Skeletal muscle satellite cell (primary cell): ENCODE measurements at regions not wholly inside any gene's neighbourhood (a gene's known extent, or its start where the extent isn't known, plus 50 kb on each side); places are given as distances from the start of the nearest gene placed in this dataset.

Experiments
- H3K27me3 ChIP-seq: 2 replicates; pipeline ENCODE4 v1.7.0; 2013; ENCODE audit warnings: low read length; ENCODE audit not compliant: control insufficient read depth, insufficient read depth
- H3K36me3 ChIP-seq: 2 replicates; pipeline ENCODE4 v1.7.0; 2013; ENCODE audit warnings: mild to moderate bottlenecking, control low read depth, low read length; ENCODE audit not compliant: insufficient read depth
- H3K4me1 ChIP-seq: 2 replicates; pipeline ENCODE4 v1.7.0; 2013; ENCODE audit warnings: low read length; ENCODE audit not compliant: control insufficient read depth, insufficient read depth
- H3K4me2 ChIP-seq: 2 replicates; pipeline ENCODE4 v1.7.0; 2013; ENCODE audit warnings: mild to moderate bottlenecking, low read length
- H3K4me3 ChIP-seq: 2 replicates; pipeline ENCODE4 v1.7.0; 2013; ENCODE audit warnings: low read length
- H3K9ac ChIP-seq: 2 replicates; pipeline ENCODE4 v1.7.0; 2013; ENCODE audit warnings: mild to moderate bottlenecking, low read depth, low read length, moderate library complexity
- H3K9me3 ChIP-seq: replicated peaks from 2 replicates; pipeline ENCODE4 v1.7.0; 2013; ENCODE audit warnings: mild to moderate bottlenecking, control low read depth, low read length

DNA sequence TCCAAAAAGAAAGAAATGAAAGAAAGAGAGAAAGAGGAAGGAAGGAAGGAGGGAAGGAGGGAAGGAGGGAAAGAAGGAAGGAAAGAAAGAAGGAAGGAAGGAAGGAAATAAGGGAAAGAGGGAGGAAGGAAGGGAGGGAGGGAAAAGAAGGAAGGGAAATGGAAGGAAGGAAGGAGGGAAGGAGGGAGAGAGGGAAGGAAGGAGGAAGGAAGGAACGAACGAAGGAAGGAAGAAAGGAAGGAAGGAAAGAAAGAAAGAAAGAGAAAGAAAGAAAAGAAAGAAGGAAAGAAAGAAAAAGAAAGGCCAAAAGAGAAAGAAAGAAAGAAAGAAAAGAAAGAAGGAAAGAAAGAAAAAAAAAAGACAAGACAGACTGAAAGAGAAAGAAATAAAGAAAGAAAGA is 263.9 kb upstream of the ATP10B start:
- Histone ChIP-seq H3K9me3 (peaks cover 3% of the 10 kb centered on the region), H3K4me1 (no peaks in the 10 kb centered on the region), H3K4me2 (no peak overlapping the region), H3K9ac (no peak overlapping the region), H3K36me3 (no peaks in the 10 kb centered on the region), H3K4me3 (no peak overlapping the region), H3K27me3 (no peaks in the 10 kb centered on the region)

DNA sequence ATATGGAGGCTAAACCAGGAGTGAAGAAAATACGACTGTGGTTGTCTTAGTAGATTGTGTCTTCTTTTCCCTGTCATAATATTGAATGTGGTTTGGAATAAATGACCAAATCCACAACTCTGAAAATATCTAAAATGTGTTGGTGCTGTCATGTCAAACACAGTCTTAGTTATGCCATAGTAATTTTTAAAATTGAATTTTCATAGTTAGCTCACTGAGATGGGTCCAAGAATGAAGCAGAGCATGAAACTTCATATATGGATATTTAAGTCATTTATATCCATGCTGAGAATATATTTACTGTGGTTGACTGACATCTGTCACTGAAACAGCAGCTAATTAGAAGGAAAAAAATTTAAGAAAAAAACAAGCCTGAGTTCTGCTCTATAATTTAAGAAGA is 260.4 kb upstream of the ATP10B start:
- no peak overlapping the region for H3K4me2 ChIP-seq
- H3K27me3 ChIP-seq = no peaks in the 10 kb centered on the region
- no peak overlapping the region for H3K9ac ChIP-seq
- H3K4me1 ChIP-seq = peaks cover 4% of the 10 kb centered on the region
- H3K36me3 ChIP-seq = no peaks in the 10 kb centered on the region
- H3K9me3 ChIP-seq = peaks cover 3% of the 10 kb centered on the region
- no peak overlapping the region for H3K4me3 ChIP-seq

- Histone ChIP-seq H3K4me2 (no peak overlapping the region), H3K9ac (no peak overlapping the region), H3K9me3 (no peaks in the 10 kb centered on the region), H3K4me1 (peaks cover 8% of the 10 kb centered on the region), H3K36me3 (no peaks in the 10 kb centered on the region), H3K4me3 (no peak overlapping the region), H3K27me3 (no peaks in the 10 kb centered on the region)
Measured at GRCh38 chr5:161105525-161105924, 253.5 kb upstream of the ATP10B start.

GRCh38 chr5:161098516-161098915 is 246.5 kb upstream of the ATP10B start:
- Histone ChIP-seq H3K4me3 (no peak overlapping the region), H3K36me3 (no peaks in the 10 kb centered on the region), H3K27me3 (no peaks in the 10 kb centered on the region), H3K4me2 (no peak overlapping the region), H3K9me3 (no peaks in the 10 kb centered on the region), H3K4me1 (peaks cover 8% of the 10 kb centered on the region), H3K9ac (no peak overlapping the region)

GRCh38 chr5:161096581-161096980 is 244.6 kb upstream of the ATP10B start:
- Histone ChIP-seq H3K36me3 (no peaks in the 10 kb centered on the region), H3K27me3 (no peaks in the 10 kb centered on the region), H3K4me3 (no peak overlapping the region), H3K4me2 (no peak overlapping the region), H3K9ac (no peak overlapping the region), H3K4me1 (peaks cover 17% of the 10 kb centered on the region), H3K9me3 (no peaks in the 10 kb centered on the region)

GRCh38 chr5:161095953-161096352 is 243.9 kb upstream of the ATP10B start:
- H3K9ac ChIP-seq = no peak overlapping the region
- H3K4me1 ChIP-seq = peaks cover 17% of the 10 kb centered on the region
- H3K4me3 ChIP-seq = no peak overlapping the region
- H3K36me3 ChIP-seq = no peaks in the 10 kb centered on the region
- H3K27me3 ChIP-seq = no peaks in the 10 kb centered on the region
- no peaks in the 10 kb centered on the region for H3K9me3 ChIP-seq
- no peak overlapping the region for H3K4me2 ChIP-seq

DNA sequence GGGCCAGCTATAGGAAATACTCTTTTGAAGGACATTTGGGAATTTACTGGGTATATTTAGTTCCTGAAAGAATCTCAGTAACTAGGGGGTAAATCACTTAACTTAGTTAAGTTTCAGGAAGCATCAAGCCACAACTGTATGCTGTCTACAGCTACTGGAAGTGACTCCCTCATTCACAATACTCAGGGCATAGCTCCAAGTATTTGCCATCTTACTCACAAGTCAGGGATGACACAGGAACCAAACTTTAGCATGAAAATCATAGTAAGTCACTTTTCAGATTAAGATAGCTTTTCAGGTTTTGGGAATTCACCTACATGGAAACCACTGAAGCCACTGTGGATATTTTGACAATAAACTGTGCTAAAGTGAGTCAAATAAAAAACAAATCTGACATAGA is 242.4 kb upstream of the ATP10B start:
- Histone ChIP-seq H3K9ac (no peak overlapping the region), H3K27me3 (no peaks in the 10 kb centered on the region), H3K36me3 (no peaks in the 10 kb centered on the region), H3K4me3 (no peak overlapping the region), H3K4me1 (peaks cover 17% of the 10 kb centered on the region), H3K4me2 (no peak overlapping the region), H3K9me3 (no peaks in the 10 kb centered on the region)

- H3K36me3 ChIP-seq = no peaks in the 10 kb centered on the region
- no peaks in the 10 kb centered on the region for H3K9me3 ChIP-seq
- H3K4me3 ChIP-seq = no peak overlapping the region
- no peak overlapping the region for H3K4me2 ChIP-seq
- H3K9ac ChIP-seq = no peak overlapping the region
- peaks cover 17% of the 10 kb centered on the region for H3K4me1 ChIP-seq
- no peaks in the 10 kb centered on the region for H3K27me3 ChIP-seq
Measured at GRCh38 chr5:161093100-161093499, 241.1 kb upstream of the ATP10B start.

DNA sequence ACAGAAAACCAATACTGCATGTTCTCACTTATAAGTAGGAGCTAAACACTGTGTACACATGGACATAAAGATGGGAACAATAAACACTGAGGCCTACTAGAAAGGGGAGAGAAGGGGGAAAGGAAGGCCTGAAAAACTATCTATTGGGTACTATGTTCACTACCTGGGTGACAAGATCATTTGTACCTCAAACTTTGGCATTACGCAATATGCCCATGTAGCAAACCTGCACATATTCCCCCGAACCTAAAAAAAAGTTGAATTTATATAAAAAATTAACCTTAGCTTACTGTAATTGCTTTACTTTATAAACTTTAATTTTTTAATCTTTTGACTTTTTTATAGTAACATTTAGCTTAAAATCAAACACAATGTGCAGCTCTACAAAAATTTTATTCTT is 237.6 kb upstream of the ATP10B start:
- Histone ChIP-seq H3K4me1 (peaks cover 29% of the 10 kb centered on the region), H3K36me3 (no peaks in the 10 kb centered on the region), H3K9me3 (no peaks in the 10 kb centered on the region), H3K4me2 (no peak overlapping the region), H3K4me3 (no peak overlapping the region), H3K9ac (no peak overlapping the region), H3K27me3 (no peaks in the 10 kb centered on the region)

GRCh38 chr5:161086461-161086860 is 234.4 kb upstream of the ATP10B start:
- Histone ChIP-seq H3K9me3 (no peaks in the 10 kb centered on the region), H3K4me3 (no peak overlapping the region), H3K9ac (no peak overlapping the region), H3K4me2 (peak overlapping the region; percentile 44), H3K4me1 (peaks cover 12% of the 10 kb centered on the region), H3K36me3 (no peaks in the 10 kb centered on the region), H3K27me3 (no peaks in the 10 kb centered on the region)

- Histone ChIP-seq H3K27me3 (no peaks in the 10 kb centered on the region), H3K36me3 (no peaks in the 10 kb centered on the region), H3K9me3 (no peaks in the 10 kb centered on the region), H3K4me2 (no peak overlapping the region), H3K9ac (no peak overlapping the region), H3K4me3 (no peak overlapping the region), H3K4me1 (peaks cover 12% of the 10 kb centered on the region)
Measured at GRCh38 chr5:161085056-161085455, 233.0 kb upstream of the ATP10B start.

DNA sequence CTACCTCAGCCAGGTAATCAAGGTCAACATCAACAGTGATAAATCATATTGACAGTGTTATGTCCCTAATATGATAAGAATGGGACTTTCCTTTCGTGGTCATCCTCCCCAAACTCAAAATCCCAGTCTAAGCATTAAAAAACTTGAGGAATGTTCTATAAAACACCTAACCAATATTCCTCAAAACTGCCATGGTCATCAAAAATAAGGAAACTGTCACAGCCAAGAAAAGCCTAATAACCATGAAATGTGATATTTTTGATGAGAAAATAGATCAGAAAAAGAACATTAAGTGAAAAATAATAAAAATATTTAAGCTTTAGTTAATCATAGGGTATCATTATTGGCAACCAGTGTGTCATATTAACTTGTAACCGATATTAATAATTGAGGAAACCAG is 232.1 kb upstream of the ATP10B start:
- Histone ChIP-seq H3K9ac (no peak overlapping the region), H3K4me2 (no peak overlapping the region), H3K4me3 (no peak overlapping the region), H3K4me1 (peaks cover 12% of the 10 kb centered on the region), H3K27me3 (no peaks in the 10 kb centered on the region), H3K36me3 (no peaks in the 10 kb centered on the region), H3K9me3 (no peaks in the 10 kb centered on the region)
